K562 (cell line): ENCODE measurements at regions not wholly inside any gene's neighbourhood (a gene's known extent, or its start where the extent isn't known, plus 50 kb on each side); places are given as distances from the start of the nearest gene placed in this dataset.

Experiments
- ATAC-seq: fragments of 200-7000 bp; cut with Tn5 transposase; 3 replicates; pipeline ENCODE4 v1.9.1; 2020; ENCODE audit warnings: moderate library complexity
- BruUV-seq: library from RNA; stranded (reverse); fragments of 400-500 nt; replicated peaks from 2 replicates; lab custom pipeline; 2021; lab: Mats Ljungman, UMichigan
- CTCF ChIA-PET: fragments of 300-600 bp; formaldehyde crosslinking; extraction: SDS; loops from one replicate; lab custom pipeline; 2021; ENCODE audit warnings: low intra/inter-chr PET ratio; lab: Yijun Ruan, JAX
- POLR2A ChIA-PET: fragments of 300-600, 350-650 bp; sonication (Branson Sonifier 250); formaldehyde crosslinking; extraction: SDS; loops from one replicate; lab custom pipeline; 2021; ENCODE audit warnings: antibody characterized with exemption, inconsistent platforms; lab: Yijun Ruan, JAX
- DNase-seq, 4 experiments: peaks; one replicate each; pipeline versions ENCODE4 v3.0.0 to v3.0.0-alpha.2; 2011 to 2018; ENCODE audit warnings: low spot score in 3 of 4, mixed read lengths in 3 of 4; ENCODE audit errors: extremely low read depth in 1 of 4
- FAIRE-seq: peaks from 2 replicates; lab custom pipeline; 2011; peaks lifted over from hg19 to GRCh38; lab: Jason Lieb, UNC
- H2AFZ ChIP-seq: 2 replicates; pipeline ENCODE4 v1.6.0; 2011; ENCODE audit warnings: low read depth, low read length, control low read depth, inconsistent platforms
- H3K27ac ChIP-seq: fragments of 200-600 bp; 3 replicates; pipeline ENCODE4 v1.8.0; 2011; ENCODE audit warnings: low read depth, mild to moderate bottlenecking, control low read depth, inconsistent platforms, low read length, moderate library complexity, mixed read lengths; ENCODE audit errors: extremely low read depth
- H3K27me3 ChIP-seq, 2 experiments: fragments of 300-600 bp in 1 of 2; 2 replicates in 1 of 2; 3 replicates in 1 of 2; pipeline versions ENCODE4 v1.6.0 to v1.8.0; 2011; ENCODE audit warnings: inconsistent platforms in 2 of 2, low read length in 2 of 2, mild to moderate bottlenecking in 1 of 2, mixed read lengths in 1 of 2, moderate library complexity in 1 of 2; ENCODE audit not compliant: control insufficient read depth in 2 of 2, insufficient read depth in 2 of 2
- H3K36me3 ChIP-seq: fragments of 300-600 bp; 3 replicates; pipeline ENCODE4 v1.8.0; 2011; ENCODE audit warnings: mild to moderate bottlenecking, low read length, inconsistent platforms; ENCODE audit not compliant: control insufficient read depth, insufficient read depth
- H3K4me1 ChIP-seq, 2 experiments: fragments of 200-600 bp in 1 of 2; replicated peaks in 1 of 2; 2 replicates in 1 of 2; 3 replicates in 1 of 2; pipeline versions ENCODE4 v1.5.1 to v1.8.0; 2011; ENCODE audit warnings: inconsistent platforms in 2 of 2, low read length in 2 of 2, mild to moderate bottlenecking in 1 of 2, mixed read lengths in 1 of 2, moderate library complexity in 1 of 2; ENCODE audit not compliant: control insufficient read depth in 2 of 2, insufficient read depth in 2 of 2
- H3K4me2 ChIP-seq: 2 replicates; pipeline ENCODE4 v1.6.1; 2011; ENCODE audit warnings: low read length, control low read depth, inconsistent platforms, mixed read lengths; ENCODE audit not compliant: insufficient read depth
- H3K4me3 ChIP-seq: fragments of 200-600 bp; sonication (generic), shearing (Covaris generic); 2 replicates; pipeline ENCODE4 v1.5.1; 2016; ENCODE audit warnings: control low read depth, inconsistent platforms
- H3K79me2 ChIP-seq: fragments of 200-600 bp; 3 replicates; pipeline ENCODE4 v1.8.0; 2011; ENCODE audit warnings: low read length, inconsistent platforms; ENCODE audit not compliant: control insufficient read depth, insufficient read depth
- H3K9ac ChIP-seq, 2 experiments: 2 replicates each; pipeline versions ENCODE4 v1.6.0 to v1.6.1; 2011; ENCODE audit warnings: low read depth in 2 of 2, low read length in 2 of 2, control low read depth in 1 of 2, inconsistent platforms in 1 of 2, mild to moderate bottlenecking in 1 of 2, mixed read lengths in 1 of 2; ENCODE audit not compliant: insufficient read depth in 1 of 2
- H3K9me1 ChIP-seq: one replicate; pipeline ENCODE4 v1.6.0; 2011; ENCODE audit warnings: inconsistent platforms, mild to moderate bottlenecking, low read length, moderate library complexity; ENCODE audit not compliant: control insufficient read depth, insufficient read depth
- H3K9me3 ChIP-seq: replicated peaks from 2 replicates; pipeline ENCODE4 v1.5.1; 2011; ENCODE audit warnings: low read depth, low read length, inconsistent platforms; ENCODE audit not compliant: control insufficient read depth, insufficient read depth
- H4K20me1 ChIP-seq: replicated peaks from 2 replicates; pipeline ENCODE4 v1.6.1; 2011; ENCODE audit warnings: low read length, inconsistent platforms, mixed read lengths; ENCODE audit not compliant: control insufficient read depth, insufficient read depth
- BCLAF1 ChIP-seq, 2 experiments: fragments of 450-650 bp in 1 of 2; IDR thresholded peaks; 2 replicates each; pipeline ENCODE4 v1.6.1; 2011 to 2017; ENCODE audit warnings: low read depth in 2 of 2, antibody characterized with exemption in 1 of 2, borderline replicate concordance in 1 of 2, low read length in 1 of 2, mild to moderate bottlenecking in 1 of 2, mixed read lengths in 1 of 2; ENCODE audit not compliant: control insufficient read depth in 1 of 2
- MAFF ChIP-seq: IDR thresholded peaks from 2 replicates; pipeline ENCODE4 v1.6.1; 2012; ENCODE audit warnings: low read length, improper control_type of control experiment
- ZBTB11 ChIP-seq, 3 experiments: fragments of 200-800 bp in 1 of 3; fragments of 250-450 bp in 1 of 3; fragments of 450-650 bp in 1 of 3; sonication (Bioruptor Pico) in 1 of 3; sonication (Bioruptor generic) in 1 of 3; formaldehyde crosslinking in 1 of 3; IDR thresholded peaks; 2 replicates each; pipeline versions ENCODE4 v1.6.1 to v1.8.0; 2016 to 2022; ENCODE audit warnings: mild to moderate bottlenecking in 2 of 3, missing genetic modification characterization in 2 of 3, missing compliant biosample characterization in 1 of 3, moderate library complexity in 1 of 3
- WGBS: fragments of 100-300 bp; shearing (Covaris generic); methylation state at CpG from one replicate; pipeline ENCODE4 v1.1.6; 2016; ENCODE audit warnings: low coverage, mixed read lengths; ENCODE audit not compliant: insufficient coverage; ENCODE audit errors: missing lambda C conversion rate; 5-methylcytosine and 5-hydroxymethylcytosine counted together
- in situ Hi-C: fragments of 300-500 bp; cut with MboI; formaldehyde crosslinking; loops from 4 replicates; pipeline ENCODE4 v1.15.0; 2018; ENCODE audit warnings: inconsistent platforms, mixed read lengths
- intact Hi-C: fragments of 100-400 bp; cut with micrococcal nuclease; formaldehyde crosslinking; loops from 2 replicates; pipeline ENCODE4 v1.14.2; 2022

GRCh38 chr20:53822534-53822933 lies 228.9 kb upstream of the ZNF217 start:
- Histone ChIP-seq H3K4me3 (no peak overlapping the region), H3K9ac (no peak overlapping the region), H3K79me2 (no peaks in the 10 kb centered on the region), H4K20me1 (no peaks in the 10 kb centered on the region), H3K4me1 (no peaks in the 10 kb centered on the region), H3K27me3 (no peaks in the 10 kb centered on the region), H2AFZ (no peak overlapping the region), H3K9me1 (no peaks in the 10 kb centered on the region), H3K27ac (no peak overlapping the region), H3K9me3 (no peaks in the 10 kb centered on the region), H3K36me3 (no peaks in the 10 kb centered on the region), H3K4me2 (no peak overlapping the region)
- no peak for ATAC-seq
- no peak for DNase-seq
- ChIA-PET POLR2A (interaction anchor here (1.2 kb wide), 1 partner anchor 18 kb away, joined by 4 read pairs; no protein-coding TSS in a partner anchor), CTCF (no interaction called here)
- FAIRE-seq: no peak
- TF ChIP-seq MAFF (no peak), ZBTB11 (CRISPR knock-in tag; IDR thresholded peaks at IDR 0.05) (peak in 1 of 3 experiments; percentile 85; a peak in 1 of 6 replicates), BCLAF1 (IDR thresholded peaks at IDR 0.05; ENCODE audit: borderline replicate concordance in 1 of 2, control insufficient read depth in 1 of 2, low read depth in 2 of 2, low read length in 1 of 2) (peak in 1 of 2 experiments; percentile 45; a peak in 1 of 4 replicates)
- BruUV-seq: no TSS peak
- 52% methylated on average over 5 of the region's 5 CpGs for WGBS
- in situ Hi-C loops (no loop called here), intact Hi-C loops (no loop called here)
